AG08395 (cell line): ENCODE measurements at regions not wholly inside any gene's neighbourhood (a gene's known extent, or its start where the extent isn't known, plus 50 kb on each side); places are given as distances from the start of the nearest gene placed in this dataset.
"Not testable (repeated sequence)": the region's sequence is repeated elsewhere in the genome, so short reads cannot be mapped to it uniquely, and the experiment has no call there.

ENCODE experiments used
- DNase-seq: peaks from one replicate; pipeline ENCODE4 v3.0.0; 2012; ENCODE audit warnings: mixed read lengths, low spot score

GRCh38 chr14:58730792-58731464 lies 93.2 kb downstream of the DACT1 start:
- DNase-seq = peak; percentile 48

- peak; percentile 90 for DNase-seq
Observed at GRCh38 chr14:58731465-58732293, 93.9 kb downstream of the DACT1 start.

- no peak for DNase-seq
Observed at GRCh38 chr14:58732387-58732786, 94.6 kb downstream of the DACT1 start.

GRCh38 chr14:58733451-58734208 lies 95.9 kb downstream of the DACT1 start:
- DNase-seq = no peak

- no peak for DNase-seq
Observed at GRCh38 chr14:58735596-58735995, 97.8 kb downstream of the DACT1 start.

GRCh38 chr14:58736606-58737005 lies 98.8 kb downstream of the DACT1 start:
- DNase-seq = no peak

- DNase-seq = no peak
Observed at GRCh38 chr14:58737511-58737910, 99.7 kb downstream of the DACT1 start.

- DNase-seq = peak; percentile 56
Observed at GRCh38 chr14:58738189-58738836, 100.6 kb downstream of the DACT1 start.

GRCh38 chr14:58738876-58739275 lies 101.1 kb downstream of the DACT1 start:
- DNase-seq = peak; percentile 20

- no peak for DNase-seq
Observed at GRCh38 chr14:58739674-58740073, 101.9 kb downstream of the DACT1 start.

GRCh38 chr14:58740379-58740935 lies 102.7 kb downstream of the DACT1 start:
- DNase-seq = no peak

- DNase-seq = no peak
Observed at GRCh38 chr14:58744801-58745394, 107.1 kb downstream of the DACT1 start.

GRCh38 chr14:58746261-58746660 lies 108.5 kb downstream of the DACT1 start:
- DNase-seq = peak; percentile 31

- no peak for DNase-seq
Observed at GRCh38 chr14:58746701-58747100, 108.9 kb downstream of the DACT1 start.

- DNase-seq = peak; percentile 77
Observed at GRCh38 chr14:58747181-58747580, 109.4 kb downstream of the DACT1 start.

GRCh38 chr14:58748251-58748650 lies 110.5 kb downstream of the DACT1 start:
- DNase-seq = not testable (repeated sequence)

- DNase-seq = peak; percentile 79
Observed at GRCh38 chr14:58749066-58749669, 111.4 kb downstream of the DACT1 start.

- DNase-seq = no peak
Observed at GRCh38 chr14:58750321-58751269, 112.8 kb downstream of the DACT1 start.

- no peak for DNase-seq
Observed at GRCh38 chr14:58751788-58752187, 114.0 kb downstream of the DACT1 start.

- DNase-seq = no peak
Observed at GRCh38 chr14:58752289-58752688, 114.5 kb downstream of the DACT1 start.
